H9 (cell line): ENCODE measurements at regions not wholly inside any gene's neighbourhood (a gene's known extent, or its start where the extent isn't known, plus 50 kb on each side); places are given as distances from the start of the nearest gene placed in this dataset.

Experiments
- DNase-seq: peaks from one replicate; pipeline ENCODE4 v3.0.0-alpha.2; 2017
- H2AFZ ChIP-seq: one replicate; pipeline ENCODE4 v1.6.1; 2013; ENCODE audit warnings: mild to moderate bottlenecking, low read length, control low read depth, moderate library complexity
- H2AK5ac ChIP-seq: 2 replicates; pipeline ENCODE4 v1.6.1; 2013; ENCODE audit warnings: low read length, control low read depth, mixed read lengths; ENCODE audit not compliant: insufficient read length
- H2BK120ac ChIP-seq: one replicate; pipeline ENCODE4 v1.6.1; 2013; ENCODE audit warnings: low read depth, mild to moderate bottlenecking, low read length, control low read depth, inconsistent platforms; ENCODE audit not compliant: poor library complexity, severe bottlenecking
- H2BK12ac ChIP-seq: 2 replicates; pipeline ENCODE4 v1.6.1; 2013; ENCODE audit warnings: low read length, control low read depth, mixed read lengths, low read depth; ENCODE audit not compliant: insufficient read length
- H2BK15ac ChIP-seq: 2 replicates; pipeline ENCODE4 v1.6.1; 2013; ENCODE audit warnings: low read depth, low read length, control low read depth
- H2BK20ac ChIP-seq: one replicate; pipeline ENCODE4 v1.6.1; 2013; ENCODE audit warnings: low read depth, mild to moderate bottlenecking, low read length, control low read depth, inconsistent platforms; ENCODE audit not compliant: poor library complexity, severe bottlenecking
- H2BK5ac ChIP-seq: 2 replicates; pipeline ENCODE4 v1.6.1; 2013; ENCODE audit warnings: low read length, control low read depth, mixed read lengths; ENCODE audit not compliant: insufficient read length
- H3K14ac ChIP-seq: 2 replicates; pipeline ENCODE4 v1.6.1; 2013; ENCODE audit warnings: low read length, control low read depth; ENCODE audit not compliant: insufficient read depth
- H3K18ac ChIP-seq: 2 replicates; pipeline ENCODE4 v1.6.1; 2013; ENCODE audit warnings: low read depth, mild to moderate bottlenecking, mixed read lengths, low read length, control low read depth; ENCODE audit not compliant: insufficient read length
- H3K23ac ChIP-seq: 2 replicates; pipeline ENCODE4 v1.6.1; 2013; ENCODE audit warnings: low read length, control low read depth, mixed read lengths, low read depth; ENCODE audit not compliant: insufficient read length
- H3K23me2 ChIP-seq: 2 replicates; pipeline ENCODE4 v1.6.1; 2013; ENCODE audit warnings: low read depth, mild to moderate bottlenecking, mixed read lengths, low read length, control low read depth; ENCODE audit not compliant: insufficient read length, poor library complexity, severe bottlenecking
- H3K27ac ChIP-seq: 2 replicates; pipeline ENCODE4 v1.5.1; 2013; ENCODE audit warnings: low read length, control low read depth, mixed read lengths, low read depth; ENCODE audit not compliant: insufficient read length
- H3K27me3 ChIP-seq: 2 replicates; pipeline ENCODE4 v1.6.1; 2013; ENCODE audit warnings: low read length, control low read depth, inconsistent platforms; ENCODE audit not compliant: insufficient read depth
- H3K4ac ChIP-seq: 2 replicates; pipeline ENCODE4 v1.6.1; 2013; ENCODE audit warnings: low read depth, mild to moderate bottlenecking, control low read depth, inconsistent platforms, low read length, moderate library complexity
- H3K4me1 ChIP-seq: 2 replicates; pipeline ENCODE4 v1.6.1; 2013; ENCODE audit warnings: low read length, control low read depth, inconsistent platforms; ENCODE audit not compliant: insufficient read depth
- H3K4me2 ChIP-seq: 2 replicates; pipeline ENCODE4 v1.6.1; 2013; ENCODE audit warnings: low read length, control low read depth, mixed read lengths; ENCODE audit not compliant: insufficient read length, insufficient read depth
- H3K56ac ChIP-seq: 2 replicates; pipeline ENCODE4 v1.6.1; 2013; ENCODE audit warnings: low read depth, mild to moderate bottlenecking, mixed read lengths, low read length, control low read depth; ENCODE audit not compliant: insufficient read length
- H3K79me1 ChIP-seq: 2 replicates; pipeline ENCODE4 v1.6.1; 2013; ENCODE audit warnings: low read depth, mild to moderate bottlenecking, moderate library complexity, low read length, control low read depth, inconsistent platforms; ENCODE audit not compliant: insufficient read depth, poor library complexity, severe bottlenecking
- H3K79me2 ChIP-seq: 2 replicates; pipeline ENCODE4 v1.6.1; 2013; ENCODE audit warnings: low read length, control low read depth, inconsistent platforms; ENCODE audit not compliant: insufficient read depth
- H3K9ac ChIP-seq: 2 replicates; pipeline ENCODE4 v1.6.1; 2013; ENCODE audit warnings: low read length, control low read depth, mixed read lengths; ENCODE audit not compliant: insufficient read length; ENCODE audit errors: extremely low read depth
- H3K9me3 ChIP-seq: one replicate; pipeline ENCODE4 v1.6.1; 2013; ENCODE audit warnings: low read depth, low read length, inconsistent platforms; ENCODE audit not compliant: control insufficient read depth
- H3T11ph ChIP-seq: one replicate; pipeline ENCODE4 v1.6.1; 2013; ENCODE audit warnings: mild to moderate bottlenecking, low read length, control low read depth, inconsistent platforms
- H4K20me1 ChIP-seq: one replicate; pipeline ENCODE4 v1.6.1; 2013; ENCODE audit not compliant: control insufficient read depth, insufficient read length, insufficient read depth
- H4K5ac ChIP-seq: 2 replicates; pipeline ENCODE4 v1.6.1; 2013; ENCODE audit warnings: low read depth, mild to moderate bottlenecking, mixed read lengths, low read length, control low read depth; ENCODE audit not compliant: insufficient read length
- H4K8ac ChIP-seq: replicated peaks from 2 replicates; pipeline ENCODE4 v1.6.1; 2013; ENCODE audit warnings: low read length, control low read depth, mixed read lengths, low read depth; ENCODE audit not compliant: insufficient read length
- H4K91ac ChIP-seq: 2 replicates; pipeline ENCODE4 v1.6.1; 2013; ENCODE audit warnings: low read depth, mild to moderate bottlenecking, moderate library complexity, mixed read lengths, low read length, control low read depth; ENCODE audit not compliant: insufficient read length
- H3K27ac Mint-ChIP-seq, 3 experiments: 2 replicates in 2 of 3; 3 replicates in 1 of 3; pipeline ENCODE4 v1.8.0; 2020 to 2021; ENCODE audit warnings: mixed read lengths in 3 of 3, mild to moderate bottlenecking in 1 of 3, moderate library complexity in 1 of 3
- H3K27me3 Mint-ChIP-seq: 2 replicates; pipeline ENCODE4 v1.8.0; 2021; ENCODE audit warnings: low read depth, mild to moderate bottlenecking, moderate library complexity, mixed read lengths
- H3K36me3 Mint-ChIP-seq, 3 experiments: 2 replicates in 2 of 3; 3 replicates in 1 of 3; pipeline ENCODE4 v1.8.0; 2020 to 2021; ENCODE audit warnings: low read depth in 3 of 3, mixed read lengths in 3 of 3; ENCODE audit not compliant: insufficient read depth in 1 of 3
- H3K4me1 Mint-ChIP-seq, 2 experiments: 2 replicates each; pipeline ENCODE4 v1.8.0; 2020; ENCODE audit warnings: mixed read lengths in 2 of 2
- H3K4me3 Mint-ChIP-seq, 2 experiments: 2 replicates in 1 of 2; 3 replicates in 1 of 2; pipeline ENCODE4 v1.8.0; 2020 to 2021; ENCODE audit warnings: mild to moderate bottlenecking in 2 of 2, mixed read lengths in 2 of 2, moderate library complexity in 1 of 2
- H3K9me3 Mint-ChIP-seq, 2 experiments: 2 replicates in 1 of 2; 3 replicates in 1 of 2; pipeline ENCODE4 v1.8.0; 2020; ENCODE audit warnings: mild to moderate bottlenecking in 2 of 2, mixed read lengths in 2 of 2, moderate library complexity in 1 of 2
- TF ChIP-seq, protein P1 (sequence below): fragments of 200-600 bp; sonication (generic); conservative IDR thresholded peaks from 3 replicates; pipeline ENCODE4 v1.8.0; 2021; ENCODE audit warnings: antibody characterized with exemption, mild to moderate bottlenecking

DNA sequence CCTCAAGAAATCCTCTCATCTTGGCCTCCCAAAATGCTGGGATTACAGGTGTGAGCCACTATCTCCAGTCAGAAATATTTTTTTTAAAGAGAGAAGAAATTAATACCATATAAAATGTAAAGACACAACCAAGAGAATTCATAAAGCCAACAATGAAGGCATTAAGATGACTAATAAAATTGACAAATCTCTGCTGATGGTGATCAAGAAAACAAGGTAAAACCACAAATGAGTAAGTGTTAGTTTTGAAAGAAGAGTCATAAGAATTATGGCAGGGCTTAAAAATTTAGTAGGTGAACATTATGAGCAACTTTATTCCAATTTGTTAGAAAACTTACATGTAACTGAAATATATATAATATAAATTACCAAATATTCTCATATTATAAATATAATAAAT lies 752.8 kb upstream of the CELF4 start:
- Histone ChIP-seq H4K91ac (no peak overlapping the region), H3K9ac (no peak overlapping the region), H3K14ac (no peak overlapping the region), H3K27me3 (no peaks in the 10 kb centered on the region), H3T11ph (no peak overlapping the region), H3K18ac (no peak overlapping the region), H4K5ac (no peak overlapping the region), H3K4ac (no peak overlapping the region), H4K20me1 (no peaks in the 10 kb centered on the region), H2BK120ac (no peak overlapping the region), H2AFZ (no peak overlapping the region), H2BK12ac (no peak overlapping the region), H3K79me1 (no peaks in the 10 kb centered on the region), H2AK5ac (no peak overlapping the region), H3K9me3 (no peaks in the 10 kb centered on the region), H3K27ac (no peak overlapping the region), H3K4me1 (no peaks in the 10 kb centered on the region), H4K8ac (no peak overlapping the region), H2BK5ac (no peak overlapping the region), H2BK20ac (no peak overlapping the region), H3K79me2 (no peaks in the 10 kb centered on the region), H3K56ac (no peak overlapping the region), H2BK15ac (no peak overlapping the region), H3K23me2 (no peaks in the 10 kb centered on the region), H3K23ac (no peak overlapping the region), H3K4me2 (no peak overlapping the region)
- TF ChIP-seq, protein P1, sequence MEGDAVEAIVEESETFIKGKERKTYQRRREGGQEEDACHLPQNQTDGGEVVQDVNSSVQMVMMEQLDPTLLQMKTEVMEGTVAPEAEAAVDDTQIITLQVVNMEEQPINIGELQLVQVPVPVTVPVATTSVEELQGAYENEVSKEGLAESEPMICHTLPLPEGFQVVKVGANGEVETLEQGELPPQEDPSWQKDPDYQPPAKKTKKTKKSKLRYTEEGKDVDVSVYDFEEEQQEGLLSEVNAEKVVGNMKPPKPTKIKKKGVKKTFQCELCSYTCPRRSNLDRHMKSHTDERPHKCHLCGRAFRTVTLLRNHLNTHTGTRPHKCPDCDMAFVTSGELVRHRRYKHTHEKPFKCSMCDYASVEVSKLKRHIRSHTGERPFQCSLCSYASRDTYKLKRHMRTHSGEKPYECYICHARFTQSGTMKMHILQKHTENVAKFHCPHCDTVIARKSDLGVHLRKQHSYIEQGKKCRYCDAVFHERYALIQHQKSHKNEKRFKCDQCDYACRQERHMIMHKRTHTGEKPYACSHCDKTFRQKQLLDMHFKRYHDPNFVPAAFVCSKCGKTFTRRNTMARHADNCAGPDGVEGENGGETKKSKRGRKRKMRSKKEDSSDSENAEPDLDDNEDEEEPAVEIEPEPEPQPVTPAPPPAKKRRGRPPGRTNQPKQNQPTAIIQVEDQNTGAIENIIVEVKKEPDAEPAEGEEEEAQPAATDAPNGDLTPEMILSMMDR = no peak
- H3K4me3 Mint-ChIP-seq = no peak overlapping the region
- no peak overlapping the region for H3K27ac Mint-ChIP-seq
- no peaks in the 10 kb centered on the region for H3K27me3 Mint-ChIP-seq
- DNase-seq = no peak
- H3K36me3 Mint-ChIP-seq = no peaks in the 10 kb centered on the region
- H3K4me1 Mint-ChIP-seq = no peaks in the 10 kb centered on the region
- H3K9me3 Mint-ChIP-seq = peaks cover 0 to 2% of the 10 kb centered on the region in 2 experiments; a peak in 1 of 5 replicates
